RWPE2 (cell line): ENCODE measurements at regions not wholly inside any gene's neighbourhood (a gene's known extent, or its start where the extent isn't known, plus 50 kb on each side); places are given as distances from the start of the nearest gene placed in this dataset.

Experiments used
- ATAC-seq: fragments of 200-7000 bp; cut with Tn5 transposase; 3 replicates; pipeline ENCODE4 v1.9.1; 2021; ENCODE audit warnings: low read depth
- DNase-seq: peaks from one replicate; pipeline ENCODE4 v3.0.0-alpha.2; 2020; ENCODE audit warnings: low spot score
- H3K27ac ChIP-seq: fragments of 450-650 bp; 2 replicates; pipeline ENCODE4 v1.5.1; 2017; ENCODE audit warnings: mild to moderate bottlenecking; ENCODE audit not compliant: poor library complexity, severe bottlenecking
- H3K27me3 ChIP-seq: fragments of 250-450 bp; sonication (Bioruptor Pico); 2 replicates; pipeline ENCODE4 v1.5.1; 2021; ENCODE audit warnings: mild to moderate bottlenecking, moderate library complexity; ENCODE audit not compliant: insufficient read depth, poor library complexity, severe bottlenecking
- H3K36me3 ChIP-seq: fragments of 250-450 bp; sonication (Bioruptor Pico); 2 replicates; pipeline ENCODE4 v1.5.1; 2020; ENCODE audit warnings: low read depth, mild to moderate bottlenecking, moderate library complexity
- H3K4me1 ChIP-seq: fragments of 250-450 bp; sonication (Bioruptor Pico); 2 replicates; pipeline ENCODE4 v1.5.1; 2021; ENCODE audit warnings: mild to moderate bottlenecking, moderate library complexity; ENCODE audit not compliant: insufficient read depth, poor library complexity, severe bottlenecking
- H3K4me3 ChIP-seq: fragments of 250-450 bp; sonication (Bioruptor Pico); 2 replicates; pipeline ENCODE4 v1.5.1; 2021; ENCODE audit warnings: mild to moderate bottlenecking, moderate library complexity; ENCODE audit not compliant: severe bottlenecking
- H3K9me3 ChIP-seq: fragments of 250-450 bp; sonication (Bioruptor Pico); 2 replicates; pipeline ENCODE4 v1.5.1; 2021; ENCODE audit warnings: mild to moderate bottlenecking, moderate library complexity; ENCODE audit not compliant: severe bottlenecking
- TF ChIP-seq, protein P1 (sequence below): fragments of 450-650 bp; IDR thresholded peaks from one replicate; pipeline ENCODE4 v1.5.1; 2017; ENCODE audit warnings: mild to moderate bottlenecking, moderate library complexity; ENCODE audit not compliant: poor library complexity, severe bottlenecking

GRCh38 chr20:4613718-4614620 lies 72.3 kb upstream of the PRNP start:
- H3K4me3 ChIP-seq, result no peak overlapping the region
- TF ChIP-seq, protein P1, sequence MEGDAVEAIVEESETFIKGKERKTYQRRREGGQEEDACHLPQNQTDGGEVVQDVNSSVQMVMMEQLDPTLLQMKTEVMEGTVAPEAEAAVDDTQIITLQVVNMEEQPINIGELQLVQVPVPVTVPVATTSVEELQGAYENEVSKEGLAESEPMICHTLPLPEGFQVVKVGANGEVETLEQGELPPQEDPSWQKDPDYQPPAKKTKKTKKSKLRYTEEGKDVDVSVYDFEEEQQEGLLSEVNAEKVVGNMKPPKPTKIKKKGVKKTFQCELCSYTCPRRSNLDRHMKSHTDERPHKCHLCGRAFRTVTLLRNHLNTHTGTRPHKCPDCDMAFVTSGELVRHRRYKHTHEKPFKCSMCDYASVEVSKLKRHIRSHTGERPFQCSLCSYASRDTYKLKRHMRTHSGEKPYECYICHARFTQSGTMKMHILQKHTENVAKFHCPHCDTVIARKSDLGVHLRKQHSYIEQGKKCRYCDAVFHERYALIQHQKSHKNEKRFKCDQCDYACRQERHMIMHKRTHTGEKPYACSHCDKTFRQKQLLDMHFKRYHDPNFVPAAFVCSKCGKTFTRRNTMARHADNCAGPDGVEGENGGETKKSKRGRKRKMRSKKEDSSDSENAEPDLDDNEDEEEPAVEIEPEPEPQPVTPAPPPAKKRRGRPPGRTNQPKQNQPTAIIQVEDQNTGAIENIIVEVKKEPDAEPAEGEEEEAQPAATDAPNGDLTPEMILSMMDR, result peak; percentile 93
- no peaks in the 10 kb centered on the region for H3K27me3 ChIP-seq
- H3K27ac ChIP-seq, result peak overlapping the region; percentile 16
- peak; percentile 89 for ATAC-seq
- H3K9me3 ChIP-seq, result no peaks in the 10 kb centered on the region
- H3K4me1 ChIP-seq, result peaks cover 16% of the 10 kb centered on the region
- no peaks in the 10 kb centered on the region for H3K36me3 ChIP-seq
- DNase-seq, result no peak

DNA sequence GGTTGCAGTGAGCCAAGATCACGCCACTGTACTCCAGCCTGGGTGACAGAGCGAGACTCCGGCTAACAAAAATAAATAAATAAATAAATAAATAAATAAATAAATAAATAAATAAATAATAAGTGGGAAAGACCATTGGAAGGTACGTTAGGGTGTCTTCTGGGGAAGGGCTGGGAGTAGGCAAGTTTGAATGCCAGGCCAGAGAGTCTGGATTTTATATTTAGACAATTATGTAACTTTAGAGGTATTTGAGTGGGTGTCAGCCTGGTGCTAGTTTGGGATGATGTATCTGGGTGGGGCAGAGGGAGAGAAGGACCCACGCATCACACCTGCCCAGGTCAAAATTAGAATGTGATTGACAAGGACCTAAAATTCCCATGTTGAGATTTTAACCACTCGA lies 73.1 kb upstream of the PRNP start:
- H3K27me3 ChIP-seq, result no peaks in the 10 kb centered on the region
- no peaks in the 10 kb centered on the region for H3K36me3 ChIP-seq
- TF ChIP-seq, protein P1, result no peak
- H3K27ac ChIP-seq, result peak overlapping the region; percentile 16
- peak; percentile 9; the same call in 1 of the 3 replicates for ATAC-seq
- H3K4me1 ChIP-seq, result peaks cover 16% of the 10 kb centered on the region
- H3K4me3 ChIP-seq, result no peak overlapping the region
- no peaks in the 10 kb centered on the region for H3K9me3 ChIP-seq
- no peak for DNase-seq

GRCh38 chr20:4610871-4611270 lies 75.4 kb upstream of the PRNP start:
- Histone ChIP-seq H3K27me3 (no peaks in the 10 kb centered on the region), H3K4me1 (peaks cover 16% of the 10 kb centered on the region), H3K9me3 (no peaks in the 10 kb centered on the region), H3K27ac (no peak overlapping the region), H3K4me3 (no peak overlapping the region), H3K36me3 (no peaks in the 10 kb centered on the region)
- DNase-seq (no peak), ATAC-seq (no peak)
- TF ChIP-seq, protein P1, result no peak

DNA sequence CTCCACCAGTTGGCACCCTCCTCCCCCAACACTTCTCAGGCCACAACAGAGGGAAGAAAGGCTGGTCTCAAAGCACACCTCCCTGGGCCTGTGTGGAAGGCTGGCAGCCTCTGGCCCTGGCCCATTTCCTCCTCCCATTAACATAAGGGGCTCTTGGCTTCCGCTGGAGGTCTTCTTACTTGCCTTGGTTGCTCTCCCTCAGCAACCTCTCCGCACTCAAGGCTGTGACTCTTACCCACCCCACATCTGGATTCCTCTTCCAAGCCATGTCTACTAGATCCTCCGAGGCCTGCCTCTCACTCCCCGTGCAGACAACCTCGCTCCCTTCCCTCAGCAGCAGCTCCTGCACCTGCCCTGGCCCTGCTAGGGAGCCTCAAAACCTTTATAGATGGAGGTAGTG lies 76.7 kb upstream of the PRNP start:
- Histone ChIP-seq H3K4me3 (no peak overlapping the region), H3K4me1 (peaks cover 15% of the 10 kb centered on the region), H3K9me3 (no peaks in the 10 kb centered on the region), H3K27ac (no peak overlapping the region), H3K36me3 (no peaks in the 10 kb centered on the region), H3K27me3 (no peaks in the 10 kb centered on the region)
- ATAC-seq (no peak), DNase-seq (no peak)
- TF ChIP-seq, protein P1, result no peak

DNA sequence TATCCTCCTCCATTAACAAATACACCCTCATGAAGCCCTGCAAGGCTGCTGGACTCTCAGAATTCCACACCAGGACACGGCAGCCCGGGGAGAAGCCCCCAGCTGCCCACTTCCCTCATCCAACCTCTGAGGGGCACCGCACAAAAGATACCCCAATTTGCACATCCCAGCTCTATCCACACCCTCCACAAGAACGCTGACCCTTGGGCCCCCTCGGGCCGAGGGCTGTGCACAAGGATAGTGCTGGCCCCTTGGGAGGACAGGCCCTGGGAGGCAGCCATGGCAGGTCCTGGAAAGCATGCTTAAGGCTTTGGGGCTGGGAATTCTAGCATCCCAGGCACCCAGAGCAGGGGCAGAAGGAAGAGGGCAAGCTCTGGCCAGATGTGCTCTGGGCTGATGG lies 77.4 kb upstream of the PRNP start:
- no peak overlapping the region for H3K27ac ChIP-seq
- H3K4me1 ChIP-seq, result peaks cover 8% of the 10 kb centered on the region
- no peaks in the 10 kb centered on the region for H3K9me3 ChIP-seq
- ATAC-seq, result no peak
- no peak overlapping the region for H3K4me3 ChIP-seq
- H3K36me3 ChIP-seq, result no peaks in the 10 kb centered on the region
- H3K27me3 ChIP-seq, result no peaks in the 10 kb centered on the region
- no peak for DNase-seq
- TF ChIP-seq, protein P1, result no peak
